Activated CD8-positive, alpha-beta memory T cell treated with anti-CD3 and anti-CD28 coated beads for 4 hours (primary cell): ENCODE measurements at regions not wholly inside any gene's neighbourhood (a gene's known extent, or its start where the extent isn't known, plus 50 kb on each side); places are given as distances from the start of the nearest gene placed in this dataset.

Experiments
- DNase-seq, 2 donors: peaks; one replicate each; pipeline ENCODE4 v3.0.0-alpha.2; 2020; ENCODE audit warnings: low read depth in 2 of 2

DNA sequence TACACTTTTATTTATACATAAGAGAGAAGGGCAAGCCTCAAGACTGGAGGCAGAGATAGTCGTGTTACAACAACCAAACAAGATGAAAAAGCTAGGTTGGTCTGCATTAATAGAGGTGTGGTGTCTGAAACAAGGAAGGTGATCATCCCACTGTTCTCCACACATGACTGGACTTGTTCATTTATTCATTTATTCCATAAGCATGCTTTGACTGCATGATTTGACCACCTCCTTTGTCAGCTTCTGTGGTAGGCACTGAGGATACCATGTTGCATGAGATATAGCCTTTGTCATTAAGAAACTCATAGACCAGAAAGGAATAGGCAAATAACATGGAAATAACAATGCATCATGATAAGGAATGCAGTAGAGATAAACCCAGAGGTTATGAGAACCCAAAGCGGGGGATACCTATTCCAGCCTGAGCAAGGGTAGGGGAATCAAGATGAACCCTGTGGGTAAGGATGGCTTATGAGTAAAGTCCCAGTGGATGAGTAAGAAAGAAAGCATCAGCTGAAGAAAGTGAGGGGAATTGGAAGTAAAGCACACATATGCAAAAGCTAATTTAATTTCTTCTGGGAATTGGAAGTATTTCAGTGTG is 173.7 kb upstream of the FGGY start:
- no peak for DNase-seq

DNA sequence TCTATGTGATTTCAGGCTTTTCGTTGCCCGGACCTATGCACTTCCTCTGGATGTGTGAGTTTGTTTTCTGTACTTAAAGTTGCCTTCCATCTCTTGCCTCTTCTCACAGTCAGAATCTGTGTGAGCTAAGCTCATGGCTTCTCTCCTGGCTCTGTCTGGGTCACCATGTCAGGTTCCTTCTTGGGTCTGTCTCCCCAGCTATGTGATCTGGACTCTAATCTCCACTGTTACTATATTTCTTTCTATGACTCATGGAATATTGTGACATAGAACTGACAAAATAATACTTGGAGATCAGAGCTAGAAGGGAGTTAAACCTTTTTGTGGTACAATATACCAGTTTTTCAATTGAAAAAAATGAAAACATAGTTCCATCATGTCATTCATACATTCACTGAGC is 172.7 kb upstream of the FGGY start:
- DNase-seq: no peak

DNA sequence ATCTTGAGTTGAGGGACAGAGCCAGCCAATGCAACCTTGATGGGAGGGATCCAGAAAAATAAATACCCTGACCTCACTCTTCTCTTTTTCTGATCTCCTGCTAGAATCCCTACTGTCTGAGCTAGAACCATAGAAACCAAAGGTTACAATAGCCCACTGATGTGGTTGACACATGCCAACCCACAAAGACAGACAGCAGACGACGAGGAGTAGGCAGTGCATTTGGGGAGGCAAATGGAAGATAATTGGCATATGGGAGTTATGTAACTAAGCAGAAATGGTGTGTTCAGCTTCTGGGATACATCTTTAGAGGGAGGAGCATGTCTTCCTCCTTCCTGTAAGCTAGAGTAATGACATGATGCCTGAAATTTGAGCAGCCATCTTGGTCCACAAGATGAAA is 171.7 kb upstream of the FGGY start:
- no peak for DNase-seq

DNA sequence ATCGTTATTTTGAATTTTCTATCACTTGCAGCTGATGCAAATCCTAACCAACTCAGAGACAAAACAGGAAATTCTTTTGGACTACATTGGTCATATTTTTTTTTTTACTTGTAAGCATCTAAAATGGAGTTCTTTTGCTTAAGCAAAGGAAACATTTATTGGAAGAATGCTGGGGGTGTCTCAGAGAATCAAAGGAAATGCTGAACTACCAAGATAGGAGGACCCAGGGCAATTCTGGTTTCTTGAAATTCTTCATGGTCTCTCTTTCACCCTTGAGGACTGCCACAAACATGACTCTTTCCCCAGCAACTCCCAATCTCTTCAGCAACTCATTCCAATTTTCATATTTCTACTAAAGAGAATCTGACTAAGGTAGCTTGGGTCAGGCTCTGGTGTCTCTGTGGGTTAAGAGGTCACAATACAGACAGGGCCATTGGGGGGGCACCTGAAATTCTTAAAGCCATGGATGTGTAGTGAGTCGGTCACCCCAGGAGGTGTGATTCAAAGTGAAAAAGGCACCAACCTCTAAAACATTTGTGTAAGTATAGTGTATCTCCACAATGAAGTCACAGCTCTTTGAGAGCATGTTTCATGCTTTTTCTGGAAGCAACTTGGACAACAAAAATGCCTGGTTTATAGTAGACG is 171.1 kb upstream of the FGGY start:
- DNase-seq: no peak

DNA sequence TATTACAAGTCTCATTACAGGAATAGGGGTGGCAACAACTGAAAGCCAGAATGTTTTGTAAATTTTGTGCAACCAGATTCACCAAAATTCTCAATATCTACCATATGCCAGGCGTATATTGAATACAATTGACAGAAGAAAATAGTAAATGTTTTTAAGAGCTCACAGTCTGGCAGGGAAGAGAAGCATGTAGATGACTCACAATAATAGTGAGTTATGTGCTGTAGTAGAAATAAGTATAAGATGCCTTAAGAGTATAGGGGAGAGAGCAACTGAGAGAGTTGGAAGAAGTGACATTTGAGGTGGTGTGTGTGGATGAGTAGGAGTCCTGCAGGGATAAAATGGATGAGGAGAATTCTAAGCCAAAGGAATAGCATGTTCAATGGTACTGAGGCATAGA is 170.5 kb upstream of the FGGY start:
- DNase-seq: no peak

DNA sequence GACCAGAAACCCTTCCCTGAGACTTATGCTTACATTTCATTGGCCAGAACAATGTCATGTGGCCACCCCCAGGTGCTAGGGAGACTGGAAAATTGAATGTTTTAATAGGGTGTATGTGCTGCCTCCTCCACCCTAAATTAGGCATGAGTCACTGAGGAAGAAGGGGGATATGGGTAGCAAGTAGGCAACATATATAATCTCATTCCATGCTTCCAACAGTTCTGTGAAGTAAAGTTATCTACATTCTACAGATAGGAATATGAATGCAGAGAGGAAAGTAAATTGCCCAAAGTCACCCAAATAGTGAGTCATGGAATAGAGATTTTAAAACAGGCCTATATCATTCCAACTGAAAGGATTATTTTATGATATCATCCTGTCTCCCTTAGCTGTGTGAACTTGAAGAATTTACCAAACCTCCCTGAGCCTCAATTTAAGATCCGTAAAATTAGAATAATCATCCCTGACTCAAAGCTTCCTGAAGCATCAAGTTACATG is 168.6 kb upstream of the FGGY start:
- no peak for DNase-seq

DNA sequence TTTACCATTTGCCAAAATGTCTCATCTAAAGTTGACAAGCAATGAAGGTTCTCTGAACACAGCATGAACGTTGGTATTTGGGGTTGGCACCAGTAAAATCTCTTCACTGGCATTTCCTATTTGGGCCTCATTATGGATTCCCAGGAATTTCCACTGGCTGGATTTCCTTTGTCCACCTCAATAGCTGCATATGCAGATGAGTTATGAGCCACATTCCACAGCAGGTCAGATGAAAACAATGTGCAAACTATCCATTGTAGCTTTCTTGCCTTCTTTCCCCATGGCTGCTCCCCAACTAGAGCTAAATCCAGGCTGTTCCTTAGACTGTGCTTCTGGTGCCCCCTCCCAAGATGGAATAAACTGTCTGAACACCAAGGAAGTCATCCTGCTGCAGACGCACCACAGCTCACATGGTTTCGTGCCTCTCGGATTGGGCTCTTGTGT is 168.1 kb upstream of the FGGY start:
- DNase-seq: no peak

DNA sequence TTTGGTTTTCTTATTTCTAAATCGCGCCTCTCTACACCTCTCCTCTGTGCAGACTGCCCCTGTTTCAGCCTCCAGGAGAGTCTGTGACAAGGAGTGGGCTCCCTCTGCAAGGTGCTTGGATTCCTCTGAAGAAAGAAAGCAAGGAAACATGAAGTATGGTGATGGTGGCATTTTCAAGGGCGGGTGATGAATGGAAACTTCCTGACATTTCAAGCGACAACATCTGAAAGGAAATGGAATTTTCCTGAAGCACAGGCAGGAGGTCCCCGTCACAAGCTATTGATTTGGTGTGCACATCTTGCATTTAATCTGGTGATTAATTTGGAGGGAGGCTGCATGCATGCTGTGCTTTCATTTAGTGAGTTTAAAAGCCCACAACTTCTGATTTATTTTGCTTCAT is 164.6 kb upstream of the FGGY start:
- DNase-seq: no peak

DNA sequence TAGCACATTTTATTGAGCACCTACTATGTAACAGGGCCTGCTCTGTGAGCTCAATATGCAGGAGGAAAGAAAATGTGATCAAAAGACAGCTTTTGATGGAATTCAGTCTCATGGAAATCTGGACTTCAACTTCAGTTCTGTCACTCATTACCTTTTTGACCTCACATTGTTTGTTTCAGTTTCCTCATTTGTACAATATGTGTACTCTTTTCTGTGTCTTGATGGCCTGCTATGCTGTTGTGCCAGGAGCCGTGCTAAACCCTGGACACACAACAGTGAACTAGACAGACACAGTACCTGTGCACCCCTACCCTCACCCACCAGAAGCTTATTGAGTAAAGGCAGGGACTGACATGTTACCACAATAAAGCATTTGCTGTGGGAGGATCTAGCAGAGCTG is 162.9 kb upstream of the FGGY start:
- DNase-seq: no peak

DNA sequence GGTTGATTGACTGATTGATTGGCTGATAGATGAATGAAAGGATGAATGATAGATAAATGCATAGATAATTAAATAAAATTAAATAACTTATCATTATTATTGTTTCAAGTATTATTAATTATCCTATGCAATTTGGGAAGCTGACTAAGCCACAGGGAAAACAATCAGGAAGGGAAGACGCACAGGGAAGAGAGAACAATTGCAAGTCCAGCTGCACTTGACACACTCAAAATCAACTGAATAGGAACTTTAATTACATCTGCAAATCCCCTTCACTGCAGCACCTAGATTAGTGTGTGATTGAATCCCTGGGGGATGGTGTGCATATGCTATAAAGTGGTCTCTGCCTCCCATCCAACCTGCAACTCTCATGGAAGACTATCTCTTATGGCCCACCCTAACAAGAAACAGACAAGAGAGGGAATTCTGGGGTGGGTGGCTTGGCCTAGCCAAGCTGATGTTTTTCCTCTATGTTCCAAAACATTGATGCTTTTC is 161.1 kb upstream of the FGGY start:
- no peak for DNase-seq

DNA sequence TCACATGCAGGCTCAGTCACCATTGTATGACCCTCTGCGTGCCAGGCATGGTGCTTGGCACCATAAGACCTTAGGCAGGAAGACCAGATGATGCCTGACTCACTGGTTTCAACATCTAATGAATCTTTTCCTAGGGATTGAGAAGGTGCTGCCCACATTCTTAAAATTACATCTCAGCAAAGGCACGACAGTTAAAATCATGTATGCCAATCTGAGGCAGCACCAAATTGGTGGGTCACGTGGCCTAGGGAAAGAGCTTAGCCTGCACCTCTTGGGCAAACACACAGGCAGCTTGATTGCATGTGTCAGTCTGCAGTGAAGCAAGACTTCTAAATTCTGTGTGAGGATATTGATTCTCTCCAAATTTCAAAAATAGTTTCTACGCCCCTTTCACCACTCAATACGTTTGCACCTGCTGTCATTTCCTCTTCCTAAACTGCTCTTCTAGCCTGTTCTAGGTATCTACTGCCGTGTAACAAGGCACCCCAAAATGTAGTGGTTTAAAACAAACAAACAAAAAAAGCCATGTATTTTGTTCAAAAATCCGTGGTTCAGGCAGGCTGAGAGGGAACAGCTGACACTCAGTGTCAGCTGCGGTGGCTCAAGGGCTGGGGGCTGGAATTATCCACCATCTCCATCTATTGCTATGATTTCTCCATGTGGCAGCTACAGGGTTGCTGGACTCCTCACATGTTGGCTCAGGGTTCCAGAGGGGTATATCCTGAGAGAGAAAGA is 160.2 kb upstream of the FGGY start:
- no peak for DNase-seq

DNA sequence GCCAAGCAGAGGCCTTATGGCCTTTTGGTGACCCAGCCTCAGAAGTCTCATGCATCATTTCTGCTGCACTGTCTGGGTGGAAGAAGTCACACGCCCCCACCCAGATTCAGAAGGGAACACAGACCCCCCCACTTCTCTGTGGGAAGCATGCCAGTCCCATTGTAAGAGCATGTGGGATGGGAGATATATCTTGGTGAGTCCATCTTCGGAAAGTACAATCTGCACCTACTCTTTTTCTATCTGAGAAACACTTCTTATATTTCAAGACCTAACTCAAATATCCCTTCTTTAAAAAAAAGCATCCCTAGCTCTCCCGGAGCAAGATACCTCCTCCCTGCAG is 159.6 kb upstream of the FGGY start:
- DNase-seq: no peak

DNA sequence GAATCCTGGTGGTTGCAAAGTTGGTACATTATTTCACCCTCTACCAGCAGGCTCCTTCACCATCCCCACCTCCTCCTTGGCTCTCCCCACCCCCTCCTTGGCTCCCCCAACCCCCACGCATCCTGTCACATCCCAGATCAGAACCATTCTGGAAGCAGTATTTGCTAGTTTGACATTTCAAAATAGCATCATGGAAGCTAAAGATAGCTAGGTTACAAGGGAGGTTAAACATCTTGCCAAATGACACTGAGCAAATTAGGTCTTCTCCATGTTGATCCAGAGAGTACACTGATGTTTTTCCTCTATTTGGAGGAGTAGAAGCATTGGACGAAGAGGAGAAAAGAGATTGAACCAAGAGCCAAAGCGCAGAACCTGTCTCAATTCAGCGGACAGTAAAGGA is 158.9 kb upstream of the FGGY start:
- no peak for DNase-seq

DNA sequence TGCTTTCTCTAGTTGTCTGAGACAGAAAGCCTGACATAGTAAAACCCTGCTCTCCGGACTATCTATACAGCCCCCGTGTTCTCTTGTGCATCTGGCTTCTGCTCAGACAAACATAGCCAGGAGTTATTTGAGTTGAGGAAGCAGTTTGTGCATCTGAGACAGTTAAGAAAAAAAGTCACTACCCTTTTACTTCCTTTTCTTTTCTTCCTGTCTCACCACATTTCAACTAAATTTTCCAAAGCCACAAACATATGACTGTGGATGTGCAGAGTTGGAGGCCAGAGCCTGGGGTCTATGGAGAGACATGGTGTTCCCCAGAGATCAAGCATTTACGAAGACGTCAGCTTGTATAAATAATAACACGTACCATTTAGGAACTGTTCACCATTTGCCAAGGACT is 158.5 kb upstream of the FGGY start:
- DNase-seq: no peak

DNA sequence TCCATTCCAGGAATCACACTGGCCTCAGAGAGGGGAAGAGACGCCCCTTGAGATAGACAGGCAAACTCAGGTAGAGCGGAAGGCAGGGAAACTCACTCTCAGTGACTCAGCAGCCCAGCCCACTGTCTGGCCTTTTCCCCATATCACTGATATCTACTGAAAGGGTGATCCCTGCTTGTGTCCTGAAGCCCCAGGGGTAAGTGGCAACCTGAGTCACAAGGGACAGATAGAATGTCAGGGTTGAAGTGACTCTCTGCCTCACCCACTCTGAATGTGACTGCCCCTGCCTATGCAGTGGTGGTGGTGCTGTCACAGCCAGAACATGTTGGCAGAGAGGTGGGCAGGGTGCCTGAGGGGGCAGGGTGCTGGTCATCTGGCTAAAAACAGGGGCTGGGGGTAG is 157.5 kb upstream of the FGGY start:
- no peak for DNase-seq

DNA sequence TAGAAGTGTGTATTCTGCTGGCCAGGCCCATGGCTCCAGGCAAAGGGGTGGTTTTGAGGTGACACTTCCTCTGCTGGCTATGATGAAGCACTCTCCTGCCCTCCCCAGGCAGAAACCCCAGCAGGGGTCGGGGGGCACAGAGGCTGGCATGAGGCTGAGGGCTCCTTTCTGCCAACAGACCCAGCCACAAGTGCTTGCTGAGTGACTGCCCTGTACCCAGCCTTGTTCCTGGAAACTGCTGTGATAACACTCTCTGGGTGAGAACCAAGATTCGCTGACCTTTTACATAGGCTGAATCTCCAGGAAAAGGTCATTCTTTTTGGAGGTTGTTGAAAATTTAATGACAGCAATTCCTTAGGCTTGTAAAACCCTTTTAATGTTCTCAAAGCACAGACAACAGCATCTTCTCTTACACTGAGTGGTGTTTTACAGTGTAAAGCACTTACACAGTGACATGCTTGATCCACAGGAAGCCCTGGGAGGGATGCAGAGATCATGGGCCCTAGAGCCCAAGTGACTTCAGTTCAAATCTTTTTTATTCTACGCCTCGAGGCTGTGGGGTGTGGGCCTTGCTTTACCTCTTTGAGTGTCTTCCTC is 155.5 kb upstream of the FGGY start:
- no peak for DNase-seq

DNA sequence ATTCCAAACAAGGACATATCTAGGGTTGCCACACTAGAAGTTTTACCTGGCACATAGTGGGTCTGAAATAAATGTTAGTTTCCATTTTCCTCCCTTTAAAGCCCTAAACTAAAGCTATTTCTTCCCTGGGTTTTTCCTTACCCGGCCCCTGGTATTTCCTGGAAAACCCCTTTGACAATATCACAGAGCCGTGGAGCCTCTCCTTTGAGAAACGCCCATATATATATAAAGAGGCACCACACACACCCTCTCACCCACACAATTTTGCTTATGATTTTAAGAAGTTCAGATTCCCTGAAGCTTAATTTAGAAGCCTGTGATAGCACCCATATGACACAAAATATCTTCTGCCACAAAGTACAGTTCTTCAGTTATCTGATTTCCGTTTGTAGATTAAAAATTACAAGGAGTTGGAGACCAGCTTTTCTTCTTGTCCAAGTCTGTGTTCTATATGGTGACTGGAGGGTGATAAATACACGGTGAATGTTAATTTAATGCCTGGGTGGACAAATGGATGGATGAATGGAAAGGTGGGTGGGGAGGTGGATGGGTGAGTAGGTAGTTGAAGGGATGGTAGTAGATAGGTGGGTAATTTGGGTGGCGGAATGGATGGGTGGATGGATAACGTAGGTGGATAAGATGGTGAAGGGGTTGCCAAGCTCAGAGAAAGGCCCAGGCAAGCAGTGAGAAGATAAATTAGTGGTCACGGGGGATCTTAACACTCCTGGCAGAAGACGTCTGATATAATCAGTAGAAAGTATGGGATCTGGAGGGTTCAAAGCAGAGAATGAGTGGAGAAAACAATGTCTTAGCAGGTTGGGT is 154.4 kb upstream of the FGGY start:
- DNase-seq: no peak

DNA sequence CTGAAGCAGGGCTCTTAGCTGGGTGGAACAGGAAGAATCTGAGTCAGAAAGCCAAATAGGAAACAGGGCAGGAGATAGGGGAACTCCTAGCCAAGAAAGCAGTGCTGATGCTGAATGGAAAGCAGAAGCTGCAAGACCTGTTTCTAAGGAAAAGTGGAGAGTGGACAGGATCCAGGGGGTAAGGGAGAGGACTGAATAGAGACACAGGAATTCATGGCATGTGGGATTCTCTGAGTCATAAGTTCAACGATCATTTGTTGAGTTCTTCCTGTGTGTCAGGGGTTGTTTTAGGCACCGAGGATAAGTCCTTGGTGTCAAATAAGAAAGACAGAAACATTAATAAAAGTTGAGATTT is 153.8 kb upstream of the FGGY start:
- no peak for DNase-seq

DNA sequence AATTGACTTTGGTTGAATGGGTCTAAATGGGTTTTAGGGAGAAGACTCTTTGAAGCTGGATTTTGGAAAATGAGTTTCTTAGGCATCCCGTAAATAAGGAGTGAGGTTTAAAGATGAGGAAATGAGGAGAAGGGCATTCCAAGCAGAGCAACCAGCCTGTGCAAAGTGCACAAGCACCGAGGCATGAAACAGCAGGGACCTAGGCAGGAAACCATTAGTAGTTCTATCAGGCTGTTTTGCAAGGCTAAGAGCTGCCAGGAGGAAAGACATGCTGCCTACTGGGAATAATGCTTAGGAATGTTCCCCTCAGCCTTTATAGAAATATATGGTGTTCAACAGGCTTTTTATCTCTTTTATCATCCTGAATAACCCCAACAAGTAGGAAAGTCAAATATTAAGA is 153.1 kb upstream of the FGGY start:
- DNase-seq: no peak

DNA sequence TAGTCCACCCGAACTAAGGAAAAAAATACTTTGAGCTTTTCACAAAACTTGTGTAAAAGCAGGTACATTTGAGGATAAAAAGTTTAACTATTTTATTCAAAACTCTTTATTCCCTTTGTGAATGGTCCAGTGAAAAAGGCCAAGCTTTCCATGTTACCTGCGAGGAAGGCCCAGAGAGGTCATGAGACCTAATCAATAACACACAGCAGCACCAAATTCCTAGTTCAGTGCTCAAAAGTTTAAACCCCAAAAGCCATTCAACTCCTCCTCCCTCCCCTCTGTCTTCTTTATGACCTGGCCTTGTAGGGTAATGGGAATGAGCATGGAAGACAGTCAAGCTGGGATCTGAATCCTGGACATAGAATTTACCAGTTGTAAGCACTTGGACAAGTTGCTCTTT is 151.9 kb upstream of the FGGY start:
- no peak for DNase-seq

DNA sequence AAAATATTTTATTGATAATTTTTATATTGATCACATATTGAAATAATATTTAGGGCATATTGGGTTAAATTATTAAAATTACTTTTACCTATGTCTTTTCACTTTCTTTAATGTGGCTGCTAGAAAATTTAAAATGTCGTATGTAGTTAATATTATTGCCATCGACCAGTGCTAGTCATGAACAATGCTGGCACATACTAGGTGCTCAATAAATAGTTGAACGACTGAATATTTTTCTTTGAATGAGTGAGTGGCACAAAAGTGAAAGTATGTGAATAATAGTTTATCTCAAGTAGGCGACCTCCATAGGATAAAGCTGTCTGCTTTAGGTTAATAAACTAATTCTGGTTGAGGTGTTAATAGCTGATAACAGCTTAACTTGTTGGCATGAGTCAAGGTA is 150.8 kb upstream of the FGGY start:
- DNase-seq: no peak
